Suppressor macrophage (primary cell): ENCODE measurements at regions not wholly inside any gene's neighbourhood (a gene's known extent, or its start where the extent isn't known, plus 50 kb on each side); places are given as distances from the start of the nearest gene placed in this dataset.

Source experiments
- DNase-seq, 4 experiments: peaks; one replicate each; pipeline ENCODE4 v3.0.0-alpha.2; 2020 to 2022

GRCh38 chr18:37673671-37674070 is 108.1 kb upstream of the CELF4 start:
- no peak for DNase-seq

- DNase-seq: no peak
Measured at GRCh38 chr18:37672932-37673595, 107.5 kb upstream of the CELF4 start.

GRCh38 chr18:37672001-37672400 is 106.4 kb upstream of the CELF4 start:
- no peak for DNase-seq

DNA sequence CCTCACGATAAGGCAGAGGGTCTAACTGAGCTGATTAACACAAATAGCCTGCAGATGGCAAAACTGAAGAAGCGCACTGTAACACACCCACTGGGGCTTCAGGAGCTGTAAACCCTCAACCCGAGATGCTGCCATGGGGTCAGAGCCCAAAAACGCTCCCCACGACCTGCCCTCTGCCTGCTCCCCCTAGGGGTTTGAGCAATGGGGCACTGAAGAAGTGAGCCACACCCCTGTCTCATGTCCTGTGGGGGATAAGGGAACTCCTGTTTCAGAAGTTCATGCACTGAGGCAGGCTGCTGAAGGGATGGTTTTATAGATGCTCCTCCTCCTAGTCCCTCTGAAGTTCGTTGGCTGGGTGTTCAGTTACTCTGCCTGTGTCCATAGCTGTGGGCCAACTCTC is 105.9 kb upstream of the CELF4 start:
- no peak for DNase-seq

DNA sequence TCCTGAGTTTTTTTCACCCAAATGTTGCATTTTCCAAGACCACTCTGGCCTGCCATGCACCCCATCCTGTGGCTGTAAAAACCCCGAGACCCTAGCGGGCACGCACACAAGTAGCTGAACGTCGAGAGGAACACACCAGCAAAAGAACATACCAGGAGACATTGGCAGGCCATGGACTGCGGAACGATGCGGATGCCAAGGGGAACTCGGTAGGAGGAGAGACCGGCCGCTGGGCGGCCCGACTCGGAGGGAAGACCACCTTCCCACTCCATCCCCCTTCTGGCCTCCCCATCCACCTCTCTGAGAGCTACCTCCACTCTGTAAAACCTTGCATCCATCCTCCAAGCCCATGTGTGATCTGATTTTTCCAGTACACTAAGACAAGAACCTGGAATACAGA is 105.5 kb upstream of the CELF4 start:
- no peak for DNase-seq

GRCh38 chr18:37669991-37670534 is 104.5 kb upstream of the CELF4 start:
- no peak for DNase-seq

- no peak for DNase-seq
Measured at GRCh38 chr18:37668971-37669747, 103.6 kb upstream of the CELF4 start.

DNA sequence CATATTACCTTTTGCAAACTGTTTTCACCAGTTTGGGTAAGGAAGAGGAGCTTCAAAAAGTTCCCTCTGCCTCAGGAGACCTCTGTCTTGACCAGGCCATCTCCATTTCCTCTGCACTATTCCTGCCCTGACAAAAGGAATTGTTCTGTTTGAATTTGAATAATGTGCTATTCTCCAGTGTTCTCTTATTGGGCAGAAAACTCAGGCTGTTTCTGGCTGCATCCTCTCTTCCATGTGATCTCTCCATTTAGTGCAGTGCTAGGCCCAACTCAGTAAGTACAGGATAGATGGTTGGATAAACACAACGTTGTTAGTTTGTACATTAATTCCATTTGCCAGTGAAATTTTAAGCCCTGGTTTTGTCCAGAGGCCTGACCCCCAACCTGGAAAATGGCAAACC is 102.2 kb upstream of the CELF4 start:
- DNase-seq: no peak

GRCh38 chr18:37666991-37667390 is 101.4 kb upstream of the CELF4 start:
- DNase-seq: no peak

DNA sequence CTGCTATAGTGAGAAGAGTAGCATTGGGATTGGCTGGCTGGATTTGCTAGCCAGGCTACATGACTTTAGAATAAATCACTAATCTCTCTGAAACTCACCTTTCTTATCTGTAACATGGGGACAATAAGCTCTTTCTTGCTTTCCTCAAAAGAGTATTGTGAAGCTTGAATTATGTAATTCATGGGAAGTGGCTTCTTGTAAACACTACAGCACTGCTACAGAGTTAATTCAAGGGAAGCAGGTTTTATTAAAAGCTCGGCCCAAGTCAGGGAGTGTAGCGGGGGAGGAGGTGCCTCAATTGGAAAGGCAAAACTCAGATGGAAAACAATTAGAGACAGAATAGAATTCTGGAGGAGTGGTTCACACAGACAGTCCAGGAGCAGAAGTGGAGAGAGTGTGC is 100.9 kb upstream of the CELF4 start:
- DNase-seq: no peak

DNA sequence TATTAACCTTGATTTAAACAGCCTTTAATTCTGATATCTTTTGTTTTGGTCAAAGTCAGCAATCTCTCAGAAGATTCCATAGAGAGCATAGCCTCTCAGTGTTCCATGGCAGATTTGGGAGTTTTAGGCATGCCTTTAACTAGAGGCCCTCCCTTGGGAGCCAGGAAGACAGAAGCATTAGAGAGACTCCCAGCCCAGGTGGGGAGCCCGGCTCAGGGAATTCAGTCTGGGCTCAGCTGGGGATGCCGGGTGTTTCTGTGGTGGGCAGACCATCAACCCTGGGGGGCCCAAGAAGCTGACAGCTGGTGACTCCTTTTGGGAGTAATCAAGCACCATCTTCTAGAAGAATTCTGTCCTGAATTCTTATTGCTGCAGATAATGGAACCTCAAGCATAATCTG is 99.7 kb upstream of the CELF4 start:
- DNase-seq: no peak

DNA sequence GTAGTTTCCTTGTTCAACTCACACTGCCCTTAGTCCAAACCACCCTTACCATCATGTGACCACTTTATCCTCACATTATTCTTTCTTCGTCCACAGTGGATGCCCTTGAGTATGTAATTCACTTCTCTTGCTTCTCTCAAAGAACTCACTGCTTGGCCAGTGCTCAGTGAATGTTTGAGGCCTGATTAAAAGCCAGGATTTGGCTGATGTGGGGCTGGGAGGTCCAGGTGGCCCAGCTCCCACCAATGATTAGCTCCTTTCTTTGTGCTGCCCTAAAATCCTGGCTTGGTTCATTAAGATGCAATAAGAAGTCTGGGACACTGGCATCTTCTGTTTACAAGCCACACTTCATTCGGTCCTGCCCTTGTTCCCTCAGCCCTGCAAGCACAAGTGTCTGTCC is 97.8 kb upstream of the CELF4 start:
- no peak for DNase-seq

DNA sequence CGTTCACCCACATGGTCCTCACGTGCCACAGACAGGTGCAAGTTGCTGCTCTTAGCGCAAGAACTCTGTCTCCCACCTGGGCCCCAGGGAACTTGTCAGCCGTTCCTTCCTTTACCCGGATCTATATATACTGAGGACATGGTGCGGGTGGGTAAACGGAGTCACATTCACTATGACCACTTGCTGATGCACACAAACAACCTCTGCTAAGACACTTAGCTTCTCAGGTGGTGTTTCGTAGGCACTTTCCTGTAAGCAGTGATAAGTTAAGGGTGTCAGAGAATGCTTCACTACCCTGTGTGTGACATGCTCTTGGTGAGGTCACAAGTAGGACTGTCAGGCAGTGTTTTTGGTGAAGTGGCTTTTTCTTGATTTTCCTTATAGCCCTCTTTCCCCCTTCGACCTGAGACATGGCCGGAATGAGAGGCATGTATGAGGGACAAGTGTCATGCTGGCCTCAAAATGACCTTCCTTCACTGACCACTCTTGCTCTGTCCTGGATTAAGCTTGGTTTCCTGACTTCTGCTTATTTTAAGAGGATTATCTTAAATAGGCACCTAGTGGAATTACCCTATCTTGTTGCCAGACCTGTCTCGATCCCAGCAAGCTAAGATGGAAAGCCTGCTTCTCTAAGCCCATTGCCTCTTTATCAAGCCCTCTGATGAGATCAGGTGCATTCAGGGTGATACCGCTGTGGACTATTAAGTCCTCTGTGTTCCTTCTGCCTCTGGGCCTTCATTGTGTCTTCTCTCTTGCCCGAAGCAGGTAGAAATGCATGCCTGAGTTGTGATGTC is 97.1 kb upstream of the CELF4 start:
- no peak for DNase-seq

GRCh38 chr18:37662099-37662498 is 96.5 kb upstream of the CELF4 start:
- no peak for DNase-seq

- no peak for DNase-seq
Measured at GRCh38 chr18:37661478-37661877, 95.9 kb upstream of the CELF4 start.

DNA sequence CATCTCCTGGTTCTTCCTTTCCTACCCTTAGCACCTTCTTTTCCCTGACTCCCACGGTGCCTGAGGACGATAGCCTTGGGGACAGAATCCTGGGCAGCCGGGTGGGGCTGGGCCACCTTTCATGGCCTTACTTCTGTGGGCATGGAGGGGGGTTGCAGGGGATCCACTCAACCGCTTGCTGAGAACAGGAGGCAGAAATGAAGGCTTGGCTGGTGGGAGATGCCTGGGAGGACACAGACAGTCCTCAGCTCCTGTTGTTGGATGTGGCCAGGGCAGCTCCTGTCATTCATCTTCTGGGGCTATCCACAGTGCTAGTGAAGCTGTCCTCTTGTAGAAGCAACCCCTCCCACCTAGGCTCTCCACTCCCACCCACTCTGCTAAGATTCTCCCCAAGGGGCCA is 95.5 kb upstream of the CELF4 start:
- DNase-seq: no peak

- DNase-seq: no peak
Measured at GRCh38 chr18:37660658-37661057, 95.1 kb upstream of the CELF4 start.

GRCh38 chr18:37659906-37660305 is 94.3 kb upstream of the CELF4 start:
- DNase-seq: no peak

GRCh38 chr18:37658894-37659293 is 93.3 kb upstream of the CELF4 start:
- no peak for DNase-seq

- no peak for DNase-seq
Measured at GRCh38 chr18:37657493-37657892, 91.9 kb upstream of the CELF4 start.

DNA sequence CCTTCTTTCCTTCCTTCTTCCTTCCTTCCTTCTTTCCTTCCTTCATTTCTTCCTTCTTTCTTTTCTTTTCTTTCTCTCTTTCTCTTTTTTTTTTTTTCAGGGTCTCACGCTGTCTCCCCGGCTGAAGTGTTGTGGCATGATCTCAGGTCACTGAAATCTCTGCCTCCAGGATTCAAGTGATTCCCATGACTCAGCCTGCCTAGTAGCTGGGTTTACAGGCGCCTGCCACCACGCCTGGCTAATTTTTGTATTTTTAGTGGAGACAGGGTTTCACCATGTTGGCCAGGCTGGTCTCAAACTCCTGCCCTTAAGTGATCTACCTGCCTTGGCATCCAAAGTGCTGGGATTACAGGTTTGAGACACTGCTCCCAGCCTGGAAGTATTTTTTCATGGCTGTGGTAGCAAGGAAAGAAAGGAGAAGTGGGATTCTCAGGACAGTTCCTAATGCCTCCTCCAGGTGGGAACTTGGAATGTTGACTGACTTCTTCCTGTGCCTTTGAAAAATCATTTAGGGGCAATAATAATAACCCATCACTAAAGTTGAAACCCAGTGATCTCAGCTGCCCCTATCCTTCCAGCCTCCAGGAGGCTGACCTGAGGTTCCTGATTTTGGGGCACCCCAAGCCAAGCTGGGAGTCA is 89.3 kb upstream of the CELF4 start:
- DNase-seq: no peak

GRCh38 chr18:37654034-37654433 is 88.4 kb upstream of the CELF4 start:
- DNase-seq: no peak

DNA sequence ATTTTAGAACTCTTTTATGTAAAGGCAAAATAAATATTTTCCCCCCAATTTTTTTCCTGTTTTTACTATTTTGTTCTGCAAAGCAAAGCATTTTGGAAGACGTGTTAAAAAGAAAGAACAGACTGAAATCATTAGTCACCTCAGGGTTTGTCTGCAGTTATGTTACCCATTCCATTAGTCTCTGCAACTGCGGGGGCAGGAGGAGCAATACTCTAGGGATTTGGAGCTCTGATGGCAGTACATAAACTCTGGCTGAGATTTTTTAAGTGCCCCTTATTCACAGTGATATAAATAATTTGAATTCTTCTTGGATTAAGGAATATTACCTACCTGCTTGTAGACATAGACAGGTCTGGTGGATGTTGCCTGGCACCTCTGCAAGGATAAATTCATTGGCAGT is 88.0 kb upstream of the CELF4 start:
- DNase-seq: no peak
